22Rv1 (cell line): ENCODE measurements at regions not wholly inside any gene's neighbourhood (a gene's known extent, or its start where the extent isn't known, plus 50 kb on each side); places are given as distances from the start of the nearest gene placed in this dataset.
A peak's percentile ranks its signal among the peaks of the same experiment; 100 is the strongest.

Source experiments
- H3K27ac ChIP-seq: fragments of 450-650 bp; 2 replicates; pipeline ENCODE4 v1.5.1; 2017
- CTCF ChIP-seq: fragments of 450-650 bp; IDR thresholded peaks from 2 replicates; pipeline ENCODE4 v1.5.1; 2017; ENCODE audit warnings: mild to moderate bottlenecking
- ZFX ChIP-seq: fragments of 450-650 bp; IDR thresholded peaks from 2 replicates; pipeline ENCODE4 v1.6.1; 2017; ENCODE audit warnings: antibody characterized with exemption, borderline replicate concordance

GRCh38 chr3:174438501-174439145, 420.5 kb upstream of the NAALADL2 start:
- H3K27ac ChIP-seq, result peak overlapping the region; percentile 100
- TF ChIP-seq ZFX (no peak), CTCF (no peak)

- TF ChIP-seq ZFX (no peak), CTCF (no peak)
- peak overlapping the region; percentile 100 for H3K27ac ChIP-seq
Measured at GRCh38 chr3:174439331-174440252, 419.5 kb upstream of the NAALADL2 start.

GRCh38 chr3:174440253-174440701, 418.9 kb upstream of the NAALADL2 start:
- peak overlapping the region; percentile 100 for H3K27ac ChIP-seq
- TF ChIP-seq CTCF (no peak), ZFX (no peak)

GRCh38 chr3:174440741-174441587, 418.2 kb upstream of the NAALADL2 start:
- TF ChIP-seq ZFX, result no peak
- TF ChIP-seq CTCF, result peak; percentile 50
- H3K27ac ChIP-seq, result peak overlapping the region; percentile 100

- TF ChIP-seq CTCF (no peak), ZFX (no peak)
- H3K27ac ChIP-seq, result peak overlapping the region; percentile 100
Measured at GRCh38 chr3:174441588-174442301, 417.4 kb upstream of the NAALADL2 start.

GRCh38 chr3:174442302-174442682, 416.8 kb upstream of the NAALADL2 start:
- H3K27ac ChIP-seq, result peak overlapping the region; percentile 100
- TF ChIP-seq ZFX (no peak), CTCF (no peak)
